BLaER1 treated with 17β-estradiol and CSF1 and Interleukin-3, amounts not matched to agents 10 nM and 100 nM (cell line): ENCODE measurements at regions not wholly inside any gene's neighbourhood (a gene's known extent, or its start where the extent isn't known, plus 50 kb on each side); places are given as distances from the start of the nearest gene placed in this dataset.

Experiments
- H3K27ac ChIP-seq, 11 experiments: shearing (Covaris generic); formaldehyde crosslinking; 2 replicates each; pipeline ENCODE4 v1.8.1; 2022
- H3K27me3 ChIP-seq, 11 experiments: shearing (Covaris generic); formaldehyde crosslinking; 2 replicates each; pipeline ENCODE4 v1.8.1; 2022
- H3K36me3 ChIP-seq, 11 experiments: shearing (Covaris generic); formaldehyde crosslinking; 2 replicates each; pipeline ENCODE4 v1.8.1; 2022
- H3K4me1 ChIP-seq, 10 experiments: shearing (Covaris generic); formaldehyde crosslinking; 2 replicates each; pipeline ENCODE4 v1.8.1; 2022
- H3K4me2 ChIP-seq, 11 experiments: shearing (Covaris generic); formaldehyde crosslinking; 2 replicates each; pipeline ENCODE4 v1.8.1; 2022
- H3K4me3 ChIP-seq, 10 experiments: shearing (Covaris generic); formaldehyde crosslinking; 2 replicates each; pipeline ENCODE4 v1.8.1; 2022
- H3K9ac ChIP-seq, 11 experiments: shearing (Covaris generic); formaldehyde crosslinking; 2 replicates each; pipeline ENCODE4 v1.8.1; 2022
- H3K9me3 ChIP-seq, 11 experiments: shearing (Covaris generic); formaldehyde crosslinking; replicated peaks in 1 of 11; 2 replicates each; pipeline ENCODE4 v1.8.1; 2022
- H4K20me1 ChIP-seq, 11 experiments: shearing (Covaris generic); formaldehyde crosslinking; 2 replicates each; pipeline ENCODE4 v1.8.1; 2022
- Cebpa-rat ChIP-seq, 11 experiments: shearing (Covaris generic); IDR thresholded peaks; 2 replicates each; pipeline ENCODE4 v1.8.1; 2022

DNA sequence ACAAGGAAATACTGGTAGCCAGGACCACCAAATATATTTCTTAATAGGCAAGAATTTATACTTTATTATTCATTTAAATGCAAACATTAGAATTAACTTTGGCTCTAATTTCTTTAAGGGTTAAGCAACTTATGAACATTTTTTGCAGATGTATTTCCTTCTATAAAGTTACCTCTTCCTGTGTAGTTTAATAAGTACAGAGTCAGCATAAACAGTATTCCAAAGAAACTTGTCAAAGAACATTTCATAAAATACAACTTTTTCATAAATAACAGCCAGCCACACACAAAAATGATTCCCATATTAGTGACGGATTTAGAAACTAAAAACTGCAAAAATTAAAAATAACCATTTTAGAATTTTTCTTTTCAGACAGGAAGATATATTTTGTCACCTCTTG lies 723.2 kb downstream of the KCNJ2 start:
- no peaks in the 10 kb centered on the region for H4K20me1 ChIP-seq
- no peak overlapping the region for H3K4me3 ChIP-seq
- H3K27me3 ChIP-seq: no peaks in the 10 kb centered on the region
- TF ChIP-seq Cebpa-rat (IDR thresholded peaks at IDR 0.05): no peak
- H3K36me3 ChIP-seq: no peaks in the 10 kb centered on the region
- no peak overlapping the region for H3K9ac ChIP-seq
- H3K27ac ChIP-seq: no peak overlapping the region
- H3K4me2 ChIP-seq: no peak overlapping the region
- no peaks in the 10 kb centered on the region for H3K4me1 ChIP-seq
- peaks cover 0 to 4% (median 0%) of the 10 kb centered on the region in 11 experiments; a peak in 1 of 22 replicates for H3K9me3 ChIP-seq

- Histone ChIP-seq H3K27me3 (no peaks in the 10 kb centered on the region), H3K4me2 (no peak overlapping the region), H3K9me3 (peaks cover 0 to 11% (median 0%) of the 10 kb centered on the region in 11 experiments; a peak in 3 of 22 replicates)
Measured at GRCh38 chr17:70896843-70897242, 727.5 kb downstream of the KCNJ2 start.

DNA sequence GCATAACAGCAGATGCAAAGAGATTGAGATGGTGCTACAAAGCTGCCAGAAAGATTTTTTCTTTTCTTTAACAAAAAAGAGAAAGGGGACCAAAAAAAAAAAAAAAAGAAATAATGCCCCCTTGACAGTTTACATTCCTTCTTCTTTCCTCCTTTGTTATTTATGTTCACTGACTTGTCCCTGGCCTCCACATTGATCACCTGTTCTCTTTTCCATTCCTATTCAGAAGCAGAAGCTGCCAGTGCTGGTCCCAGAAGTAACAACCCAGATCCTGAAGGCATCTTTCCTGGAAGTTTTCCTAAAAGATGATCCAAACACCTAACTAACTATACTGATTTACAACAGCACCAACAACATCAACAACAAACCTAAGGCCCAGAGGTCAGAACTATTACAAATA lies 728.1 kb downstream of the KCNJ2 start:
- Histone ChIP-seq H3K9me3 (peaks cover 0 to 12% (median 0%) of the 10 kb centered on the region in 11 experiments; a peak in 3 of 22 replicates), H3K27me3 (no peaks in the 10 kb centered on the region), H3K4me1 (no peaks in the 10 kb centered on the region), H3K4me3 (no peak overlapping the region), H3K4me2 (no peak overlapping the region), H3K27ac (no peak overlapping the region), H3K36me3 (no peaks in the 10 kb centered on the region), H4K20me1 (no peaks in the 10 kb centered on the region), H3K9ac (no peak overlapping the region)
- no peak for TF ChIP-seq Cebpa-rat (IDR thresholded peaks at IDR 0.05)

More at GRCh38 chr17:70896843-70897242, 727.5 kb downstream of the KCNJ2 start:
- Histone ChIP-seq H3K27ac (no peak overlapping the region), H3K36me3 (no peaks in the 10 kb centered on the region), H3K4me1 (no peaks in the 10 kb centered on the region), H3K4me3 (no peak overlapping the region), H3K9ac (no peak overlapping the region), H4K20me1 (no peaks in the 10 kb centered on the region)
- no peak for TF ChIP-seq Cebpa-rat (IDR thresholded peaks at IDR 0.05)

- no peak for TF ChIP-seq Cebpa-rat (IDR thresholded peaks at IDR 0.05)
- no peak overlapping the region for H3K4me3 ChIP-seq
- H3K27me3 ChIP-seq: no peaks in the 10 kb centered on the region
- H3K36me3 ChIP-seq: no peaks in the 10 kb centered on the region
- H3K4me2 ChIP-seq: no peak overlapping the region
- no peak overlapping the region for H3K9ac ChIP-seq
- H3K4me1 ChIP-seq: peaks cover 0 to 17% (median 2%) of the 10 kb centered on the region in 10 experiments; a peak in 9 of 20 replicates
- no peaks in the 10 kb centered on the region for H4K20me1 ChIP-seq
- peaks cover 0 to 12% (median 3%) of the 10 kb centered on the region in 11 experiments; a peak in 3 of 22 replicates for H3K9me3 ChIP-seq
- H3K27ac ChIP-seq: no peak overlapping the region
Measured at GRCh38 chr17:70901870-70902269, 732.5 kb downstream of the KCNJ2 start.

GRCh38 chr17:70905796-70906195 lies 736.5 kb downstream of the KCNJ2 start:
- H3K4me1 ChIP-seq: peaks cover 0 to 18% (median 2%) of the 10 kb centered on the region in 10 experiments; a peak in 9 of 20 replicates
- no peak overlapping the region for H3K9ac ChIP-seq
- H3K4me2 ChIP-seq: peak overlapping the region in 5 of 11 experiments; percentile 21 to 44 (median 32); a peak in 8 of 22 replicates
- TF ChIP-seq Cebpa-rat (IDR thresholded peaks at IDR 0.05): no peak
- H3K4me3 ChIP-seq: no peak overlapping the region
- no peaks in the 10 kb centered on the region for H4K20me1 ChIP-seq
- H3K27ac ChIP-seq: peak overlapping the region in 2 of 11 experiments; percentile 23 to 37; a peak in 2 of 22 replicates
- no peaks in the 10 kb centered on the region for H3K36me3 ChIP-seq
- peaks cover 0 to 12% (median 3%) of the 10 kb centered on the region in 11 experiments; a peak in 3 of 22 replicates for H3K9me3 ChIP-seq
- no peaks in the 10 kb centered on the region for H3K27me3 ChIP-seq

DNA sequence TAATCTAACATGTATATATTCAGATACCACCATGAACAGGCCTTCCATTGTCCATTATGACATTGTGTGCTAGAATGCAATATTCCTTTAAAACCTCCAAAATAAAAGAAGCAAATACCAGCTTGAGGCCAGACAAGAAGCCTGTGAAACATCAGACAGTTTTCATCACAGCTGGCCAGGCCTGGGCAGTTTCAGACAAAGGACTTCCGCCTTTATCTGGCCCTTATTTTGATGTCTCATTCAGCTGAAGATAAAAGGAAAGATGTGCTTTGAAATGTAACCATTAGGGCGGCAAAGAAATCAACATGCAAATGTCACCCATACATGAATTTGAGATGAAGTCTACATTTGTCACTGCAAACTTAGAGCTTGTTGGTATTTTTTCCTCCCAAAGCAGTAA lies 737.5 kb downstream of the KCNJ2 start:
- TF ChIP-seq Cebpa-rat (IDR thresholded peaks at IDR 0.05): no peak
- Histone ChIP-seq H3K9ac (no peak overlapping the region), H3K36me3 (no peaks in the 10 kb centered on the region), H3K4me2 (peak overlapping the region in 2 of 11 experiments; percentile 27 to 44; a peak in 3 of 22 replicates), H3K9me3 (peaks cover 0 to 7% (median 0%) of the 10 kb centered on the region in 11 experiments; a peak in 1 of 22 replicates), H3K4me3 (no peak overlapping the region), H4K20me1 (no peaks in the 10 kb centered on the region), H3K27me3 (no peaks in the 10 kb centered on the region), H3K27ac (peak overlapping the region in 3 of 11 experiments; percentile 3 to 37 (median 17); a peak in 3 of 22 replicates), H3K4me1 (peaks cover 0 to 18% (median 2%) of the 10 kb centered on the region in 10 experiments; a peak in 9 of 20 replicates)

DNA sequence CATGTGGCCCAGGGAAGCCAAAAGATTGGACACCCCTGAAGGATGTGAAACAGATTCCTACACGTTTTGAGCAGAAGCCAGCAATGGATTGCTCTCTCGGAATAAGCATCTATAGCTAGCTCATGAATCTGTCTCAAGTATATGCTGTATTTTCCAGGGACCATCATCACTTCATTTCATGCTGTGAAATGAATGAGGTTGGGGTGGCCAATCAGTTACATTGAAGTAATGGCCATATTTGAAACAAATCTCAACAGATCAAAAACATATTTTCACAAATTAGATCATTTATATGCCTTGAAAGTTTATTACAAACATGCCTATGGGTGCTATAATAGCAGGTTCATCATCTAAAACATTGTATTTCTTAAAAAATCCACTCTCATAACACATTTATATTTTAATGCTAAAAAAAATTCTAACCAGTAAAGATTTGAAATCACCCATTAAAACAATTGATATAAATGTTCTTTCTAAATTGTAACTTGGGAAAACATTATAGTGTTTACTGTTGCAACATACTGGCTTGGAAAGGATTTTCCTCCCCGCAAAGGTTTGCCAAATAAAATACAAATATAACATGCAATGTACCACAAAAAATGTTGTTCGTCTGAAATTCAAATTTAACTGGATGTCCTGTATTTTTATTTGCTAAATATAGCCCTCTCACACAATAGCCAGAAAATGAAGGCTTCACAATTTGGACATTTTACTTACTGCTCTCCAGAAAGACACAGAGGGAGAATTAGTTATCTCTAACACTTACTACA lies 743.6 kb downstream of the KCNJ2 start:
- Histone ChIP-seq H3K27me3 (no peaks in the 10 kb centered on the region), H3K9ac (no peak overlapping the region), H4K20me1 (no peaks in the 10 kb centered on the region), H3K4me3 (no peak overlapping the region), H3K4me1 (0 out of 20 replicates have a peak, but pooled peaks cover 0 to 4% (median 0%) of the 10 kb centered on the region in 10 experiments), H3K4me2 (no peak overlapping the region), H3K9me3 (peaks cover 0 to 10% (median 6%) of the 10 kb centered on the region in 11 experiments; a peak in 8 of 22 replicates), H3K36me3 (no peaks in the 10 kb centered on the region), H3K27ac (no peak overlapping the region)
- TF ChIP-seq Cebpa-rat (IDR thresholded peaks at IDR 0.05): no peak

DNA sequence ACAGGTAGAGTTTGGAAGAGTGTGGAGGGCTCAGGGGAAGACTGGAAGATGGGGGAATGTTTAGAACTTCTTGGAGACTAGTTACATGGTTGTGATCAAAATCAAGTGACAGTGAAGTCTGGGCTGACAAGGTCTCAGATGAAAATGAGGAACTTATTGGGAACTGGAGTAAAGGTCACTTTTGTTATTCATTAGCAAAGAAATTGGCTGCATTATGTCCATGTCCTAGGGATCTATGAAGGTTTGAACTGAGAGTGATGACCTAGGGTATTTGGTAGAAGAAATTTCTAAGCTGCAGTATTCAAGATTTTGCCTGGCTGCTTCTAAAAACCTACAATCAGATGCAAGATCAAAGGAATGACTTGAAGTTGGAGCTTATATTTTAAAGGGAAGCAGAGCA lies 747.1 kb downstream of the KCNJ2 start:
- H3K27ac ChIP-seq: no peak overlapping the region
- no peaks in the 10 kb centered on the region for H4K20me1 ChIP-seq
- no peak overlapping the region for H3K4me2 ChIP-seq
- 0 out of 20 replicates have a peak, but pooled peaks cover 0 to 4% (median 0%) of the 10 kb centered on the region in 10 experiments for H3K4me1 ChIP-seq
- no peak for TF ChIP-seq Cebpa-rat (IDR thresholded peaks at IDR 0.05)
- no peak overlapping the region for H3K9ac ChIP-seq
- no peak overlapping the region for H3K4me3 ChIP-seq
- no peaks in the 10 kb centered on the region for H3K27me3 ChIP-seq
- peaks cover 0 to 22% (median 15%) of the 10 kb centered on the region in 11 experiments; a peak in 16 of 22 replicates for H3K9me3 ChIP-seq
- no peaks in the 10 kb centered on the region for H3K36me3 ChIP-seq

- no peak for TF ChIP-seq Cebpa-rat (IDR thresholded peaks at IDR 0.05)
- H3K36me3 ChIP-seq: no peaks in the 10 kb centered on the region
- H3K27me3 ChIP-seq: no peaks in the 10 kb centered on the region
Measured at GRCh38 chr17:70919241-70919640, 749.9 kb downstream of the KCNJ2 start.

More at GRCh38 chr17:70919241-70919640, 749.9 kb downstream of the KCNJ2 start:
- Histone ChIP-seq H3K4me1 (0 out of 20 replicates have a peak, but pooled peaks cover 0 to 4% (median 0%) of the 10 kb centered on the region in 10 experiments), H3K27ac (no peak overlapping the region), H3K4me3 (no peak overlapping the region), H3K9me3 (peaks cover 0 to 22% (median 15%) of the 10 kb centered on the region in 11 experiments; a peak in 16 of 22 replicates), H3K4me2 (no peak overlapping the region), H3K9ac (no peak overlapping the region), H4K20me1 (no peaks in the 10 kb centered on the region)
